Tibial nerve (tissue), 3 donors: ENCODE measurements at regions not wholly inside any gene's neighbourhood (a gene's known extent, or its start where the extent isn't known, plus 50 kb on each side); places are given as distances from the start of the nearest gene placed in this dataset.
"Not testable (repeated sequence)": the region's sequence is repeated elsewhere in the genome, so short reads cannot be mapped to it uniquely, and the experiment has no call there.

Experiments
- POLR2A ChIP-seq, 2 donors: fragments of 450-650 bp; IDR thresholded peaks; one replicate each; pipeline ENCODE4 v1.6.1; 2017; ENCODE audit warnings: antibody characterized with exemption in 2 of 2, mild to moderate bottlenecking in 2 of 2, moderate library complexity in 2 of 2
- TF ChIP-seq, protein P1 (sequence below), 5 experiments: fragments of 200-600 bp in 3 of 5; fragments of 450-650 bp in 2 of 5; sonication (generic) in 3 of 5; IDR thresholded peaks; one replicate each; pipeline ENCODE4 v1.5.1; 2016 to 2019; ENCODE audit warnings: antibody characterized with exemption in 5 of 5, mild to moderate bottlenecking in 3 of 5, moderate library complexity in 2 of 5

DNA sequence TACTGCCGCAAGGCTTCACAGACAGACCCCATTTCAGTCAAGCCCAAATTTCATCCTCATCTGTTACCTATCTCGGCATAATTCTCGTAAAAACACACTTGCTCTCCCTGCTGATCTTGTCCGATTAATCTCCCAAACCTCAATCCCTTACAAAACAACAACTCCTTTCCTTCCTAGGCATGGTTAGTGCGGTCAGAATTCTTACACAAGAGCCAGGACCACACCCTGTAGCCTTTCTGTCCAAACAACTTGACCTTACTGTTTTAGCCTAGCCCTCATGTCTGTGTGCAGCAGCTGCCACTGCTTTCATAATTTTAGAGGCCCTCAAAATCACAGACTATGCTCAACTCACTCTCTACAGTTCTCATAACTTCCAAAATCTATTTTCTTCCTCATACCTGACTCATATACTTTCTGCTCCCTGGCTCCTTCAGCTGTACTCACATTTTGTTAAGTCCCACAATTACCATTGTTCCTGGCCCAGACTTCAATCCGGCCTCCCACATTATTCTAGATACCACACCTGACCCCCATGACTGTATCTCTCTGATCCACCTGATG, 227.5 kb upstream of the DUSP10 start:
- TF ChIP-seq, protein P1, sequence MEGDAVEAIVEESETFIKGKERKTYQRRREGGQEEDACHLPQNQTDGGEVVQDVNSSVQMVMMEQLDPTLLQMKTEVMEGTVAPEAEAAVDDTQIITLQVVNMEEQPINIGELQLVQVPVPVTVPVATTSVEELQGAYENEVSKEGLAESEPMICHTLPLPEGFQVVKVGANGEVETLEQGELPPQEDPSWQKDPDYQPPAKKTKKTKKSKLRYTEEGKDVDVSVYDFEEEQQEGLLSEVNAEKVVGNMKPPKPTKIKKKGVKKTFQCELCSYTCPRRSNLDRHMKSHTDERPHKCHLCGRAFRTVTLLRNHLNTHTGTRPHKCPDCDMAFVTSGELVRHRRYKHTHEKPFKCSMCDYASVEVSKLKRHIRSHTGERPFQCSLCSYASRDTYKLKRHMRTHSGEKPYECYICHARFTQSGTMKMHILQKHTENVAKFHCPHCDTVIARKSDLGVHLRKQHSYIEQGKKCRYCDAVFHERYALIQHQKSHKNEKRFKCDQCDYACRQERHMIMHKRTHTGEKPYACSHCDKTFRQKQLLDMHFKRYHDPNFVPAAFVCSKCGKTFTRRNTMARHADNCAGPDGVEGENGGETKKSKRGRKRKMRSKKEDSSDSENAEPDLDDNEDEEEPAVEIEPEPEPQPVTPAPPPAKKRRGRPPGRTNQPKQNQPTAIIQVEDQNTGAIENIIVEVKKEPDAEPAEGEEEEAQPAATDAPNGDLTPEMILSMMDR (IDR thresholded peaks at IDR 0.05): not testable (repeated sequence)
- not testable (repeated sequence) for TF ChIP-seq POLR2A (IDR thresholded peaks at IDR 0.05)
